H1 (cell line): ENCODE measurements at regions not wholly inside any gene's neighbourhood (a gene's known extent, or its start where the extent isn't known, plus 50 kb on each side); places are given as distances from the start of the nearest gene placed in this dataset.

Experiments used
- CTCF ChIA-PET: fragments of 300-600 bp; sonication (Branson Sonifier 250); formaldehyde crosslinking; loops from one replicate; lab custom pipeline; 2021; ENCODE audit not compliant: partially characterized antibody; lab: Charles Lee
- POLR2A ChIA-PET: fragments of 300-600 bp; sonication (Branson Sonifier 250); formaldehyde crosslinking; loops from one replicate; lab custom pipeline; 2021; ENCODE audit warnings: inconsistent platforms; ENCODE audit not compliant: partially characterized antibody; lab: Charles Lee
- DNase-seq, 2 experiments: peaks; one replicate each; pipeline versions ENCODE4 v3.0.0 to v3.0.0-alpha.2; 2010 to 2022; ENCODE audit warnings: low spot score in 2 of 2, low read depth in 1 of 2, mixed read lengths in 1 of 2
- FAIRE-seq: peaks from 2 replicates; lab custom pipeline; 2011; peaks lifted over from hg19 to GRCh38; lab: Jason Lieb, UNC
- H2AFZ ChIP-seq: 2 replicates; pipeline ENCODE4 v1.8.1; 2012; ENCODE audit warnings: low read length, inconsistent platforms
- H2AK5ac ChIP-seq: 2 replicates; pipeline ENCODE4 v1.6.1; 2013; ENCODE audit warnings: low read depth, low read length
- H2BK120ac ChIP-seq: replicated peaks from 2 replicates; pipeline ENCODE3; 2013; ENCODE audit warnings: low read depth, low read length, inconsistent platforms
- H2BK12ac ChIP-seq: 2 replicates; pipeline ENCODE4 v1.6.1; 2013; ENCODE audit warnings: low read depth, low read length
- H2BK15ac ChIP-seq: 2 replicates; pipeline ENCODE4 v1.6.1; 2013; ENCODE audit warnings: low read length
- H2BK20ac ChIP-seq: 2 replicates; pipeline ENCODE4 v1.6.1; 2013; ENCODE audit warnings: low read length
- H2BK5ac ChIP-seq: 2 replicates; pipeline ENCODE4 v1.6.1; 2013; ENCODE audit warnings: low read depth, low read length
- H3K14ac ChIP-seq: 2 replicates; pipeline ENCODE4 v1.6.1; 2013; ENCODE audit warnings: inconsistent platforms; ENCODE audit not compliant: insufficient read length
- H3K18ac ChIP-seq: 2 replicates; pipeline ENCODE4 v1.6.1; 2013; ENCODE audit warnings: low read length; ENCODE audit errors: extremely low read depth
- H3K23ac ChIP-seq: 2 replicates; pipeline ENCODE4 v1.6.1; 2013; ENCODE audit warnings: inconsistent platforms; ENCODE audit not compliant: insufficient read length
- H3K23me2 ChIP-seq: 2 replicates; pipeline ENCODE4 v1.6.1; 2013; ENCODE audit warnings: low read depth, low read length
- H3K27ac ChIP-seq: 2 replicates; pipeline ENCODE4 v1.6.1; 2011; ENCODE audit warnings: low read depth, low read length, inconsistent platforms
- H3K27me3 ChIP-seq, 4 experiments: replicated peaks in 1 of 4; 1 replicate in 1 of 4; 2 replicates in 3 of 4; pipeline versions ENCODE4 v1.6.1 to v1.8.1; 2011 to 2013; ENCODE audit warnings: low read length in 3 of 4, mild to moderate bottlenecking in 3 of 4, inconsistent platforms in 2 of 4, mixed read lengths in 2 of 4, moderate library complexity in 1 of 4; ENCODE audit not compliant: control insufficient read depth in 3 of 4, insufficient read depth in 3 of 4; ENCODE audit errors: extremely low read depth in 1 of 4
- H3K36me3 ChIP-seq, 4 experiments: 2 replicates each; pipeline versions ENCODE4 v1.6.1 to v1.8.1; 2011 to 2013; ENCODE audit warnings: mild to moderate bottlenecking in 4 of 4, low read length in 3 of 4, moderate library complexity in 2 of 4, control low read depth in 1 of 4, inconsistent platforms in 1 of 4; ENCODE audit not compliant: insufficient read depth in 4 of 4, control insufficient read depth in 2 of 4
- H3K4ac ChIP-seq: replicated peaks from 2 replicates; pipeline ENCODE3; 2013; ENCODE audit warnings: low read length, low read depth, mixed read lengths, inconsistent platforms; ENCODE audit not compliant: insufficient read length
- H3K4me1 ChIP-seq, 4 experiments: replicated peaks in 1 of 4; 1 replicate in 1 of 4; 2 replicates in 3 of 4; pipeline versions ENCODE4 v1.6.1 to v1.8.1; 2011 to 2013; ENCODE audit warnings: low read length in 3 of 4, inconsistent platforms in 2 of 4, mixed read lengths in 1 of 4; ENCODE audit not compliant: insufficient read depth in 4 of 4, control insufficient read depth in 3 of 4
- H3K4me2 ChIP-seq, 2 experiments: 2 replicates each; pipeline versions ENCODE4 v1.6.1 to v1.8.1; 2011 to 2013; ENCODE audit warnings: low read depth in 2 of 2, low read length in 2 of 2, control low read depth in 1 of 2, inconsistent platforms in 1 of 2, mild to moderate bottlenecking in 1 of 2; ENCODE audit not compliant: insufficient read depth in 1 of 2
- H3K4me3 ChIP-seq, 4 experiments: fragments of 200-600, 300-600 bp in 1 of 4; sonication (generic), shearing (Covaris generic), sonication (Bioruptor Twin) in 1 of 4; 2 replicates each; pipeline versions ENCODE4 v1.5.1 to v1.8.1; 2011 to 2016; ENCODE audit warnings: low read length in 4 of 4, low read depth in 3 of 4, control low read depth in 2 of 4, inconsistent platforms in 2 of 4, mild to moderate bottlenecking in 2 of 4, mixed read lengths in 1 of 4, moderate library complexity in 1 of 4; ENCODE audit not compliant: insufficient read depth in 2 of 4; ENCODE audit errors: extremely low read depth in 1 of 4
- H3K56ac ChIP-seq: replicated peaks from 2 replicates; pipeline ENCODE3; 2013; ENCODE audit warnings: low read depth, mild to moderate bottlenecking, mixed read lengths, low read length, inconsistent platforms; ENCODE audit not compliant: insufficient read length
- H3K79me1 ChIP-seq: 2 replicates; pipeline ENCODE4 v1.6.1; 2013; ENCODE audit warnings: low read depth, low read length, control low read depth
- H3K79me2 ChIP-seq, 2 experiments: 2 replicates each; pipeline versions ENCODE4 v1.6.1 to v1.8.1; 2012 to 2013; ENCODE audit warnings: low read length in 2 of 2, mild to moderate bottlenecking in 2 of 2, inconsistent platforms in 1 of 2; ENCODE audit not compliant: insufficient read depth in 2 of 2, control insufficient read depth in 1 of 2
- H3K9ac ChIP-seq, 4 experiments: replicated peaks in 1 of 4; 1 replicate in 1 of 4; 2 replicates in 3 of 4; pipeline versions ENCODE4 v1.6.1 to v1.8.1; 2011 to 2013; ENCODE audit warnings: low read depth in 3 of 4, low read length in 3 of 4, control low read depth in 2 of 4, mild to moderate bottlenecking in 2 of 4, moderate library complexity in 2 of 4, inconsistent platforms in 1 of 4; ENCODE audit errors: extremely low read depth in 1 of 4
- H3K9me3 ChIP-seq, 2 experiments: 2 replicates each; pipeline versions ENCODE4 v1.6.1 to v1.8.1; 2012 to 2013; ENCODE audit warnings: mild to moderate bottlenecking in 2 of 2, moderate library complexity in 2 of 2, control low read depth in 1 of 2, inconsistent platforms in 1 of 2, low read depth in 1 of 2, low read length in 1 of 2, mixed read lengths in 1 of 2; ENCODE audit not compliant: insufficient read depth in 2 of 2
- H4K20me1 ChIP-seq, 2 experiments: replicated peaks in 1 of 2; 2 replicates each; pipeline versions ENCODE3 to v1.8.1; 2011 to 2013; ENCODE audit warnings: inconsistent platforms in 2 of 2, low read length in 2 of 2, mild to moderate bottlenecking in 1 of 2; ENCODE audit not compliant: insufficient read depth in 2 of 2, control insufficient read depth in 1 of 2
- H4K5ac ChIP-seq: 2 replicates; pipeline ENCODE4 v1.6.1; 2013; ENCODE audit warnings: low read length, low read depth, mixed read lengths, inconsistent platforms; ENCODE audit not compliant: insufficient read length
- H4K8ac ChIP-seq: 2 replicates; pipeline ENCODE4 v1.8.0; 2013; ENCODE audit warnings: mild to moderate bottlenecking, moderate library complexity, low read length, inconsistent platforms; ENCODE audit not compliant: insufficient read depth; ENCODE audit errors: extremely low read depth
- H4K91ac ChIP-seq: replicated peaks from 2 replicates; pipeline ENCODE3; 2013; ENCODE audit warnings: low read length, mixed read lengths, inconsistent platforms; ENCODE audit not compliant: insufficient read length
- CTBP2 ChIP-seq: IDR thresholded peaks from 2 replicates; pipeline ENCODE4 v1.7.0; 2011; ENCODE audit warnings: borderline replicate concordance, mild to moderate bottlenecking, moderate library complexity, mixed read lengths, low read length; ENCODE audit not compliant: insufficient read depth, insufficient read length
- EZH2 ChIP-seq: fragments of 200-600 bp; sonication (generic); IDR thresholded peaks from 2 replicates; pipeline ENCODE4 v1.7.1; 2012; ENCODE audit warnings: low read depth, mild to moderate bottlenecking, moderate library complexity, low read length, inconsistent platforms; ENCODE audit not compliant: severe bottlenecking
- GABPA ChIP-seq: IDR thresholded peaks from 2 replicates; pipeline ENCODE4 v1.6.1; 2011; ENCODE audit warnings: mild to moderate bottlenecking, low read length, moderate library complexity, borderline replicate concordance; ENCODE audit not compliant: insufficient read depth
- JUND ChIP-seq: IDR thresholded peaks from 2 replicates; pipeline ENCODE4 v1.6.1; 2011; ENCODE audit warnings: mild to moderate bottlenecking, improper control_type of control experiment, low read length
- PHF8 ChIP-seq: fragments of 200-600 bp; sonication (generic); conservative IDR thresholded peaks from 2 replicates; pipeline ENCODE4 v1.7.1; 2012; ENCODE audit warnings: low read depth, mild to moderate bottlenecking, inconsistent platforms, low read length, moderate library complexity
- SIX5 ChIP-seq: IDR thresholded peaks from 2 replicates; pipeline ENCODE4 v1.6.1; 2011; ENCODE audit warnings: mild to moderate bottlenecking, low read depth, low read length
- SP2 ChIP-seq: IDR thresholded peaks from 2 replicates; pipeline ENCODE4 v1.6.1; 2012; ENCODE audit warnings: mild to moderate bottlenecking, low read length, inconsistent platforms
- TAF1 ChIP-seq: IDR thresholded peaks from 2 replicates; pipeline ENCODE4 v1.6.1; 2011; ENCODE audit warnings: mild to moderate bottlenecking, low read depth, low read length
- TAF7 ChIP-seq: optimal IDR thresholded peaks from 2 replicates; pipeline ENCODE3; 2011; ENCODE audit warnings: low read depth, mild to moderate bottlenecking, inconsistent platforms, low read length, moderate library complexity, borderline replicate concordance
- TCF12 ChIP-seq: IDR thresholded peaks from 2 replicates; pipeline ENCODE4 v1.6.1; 2011; ENCODE audit warnings: low read depth, mild to moderate bottlenecking, low read length

DNA sequence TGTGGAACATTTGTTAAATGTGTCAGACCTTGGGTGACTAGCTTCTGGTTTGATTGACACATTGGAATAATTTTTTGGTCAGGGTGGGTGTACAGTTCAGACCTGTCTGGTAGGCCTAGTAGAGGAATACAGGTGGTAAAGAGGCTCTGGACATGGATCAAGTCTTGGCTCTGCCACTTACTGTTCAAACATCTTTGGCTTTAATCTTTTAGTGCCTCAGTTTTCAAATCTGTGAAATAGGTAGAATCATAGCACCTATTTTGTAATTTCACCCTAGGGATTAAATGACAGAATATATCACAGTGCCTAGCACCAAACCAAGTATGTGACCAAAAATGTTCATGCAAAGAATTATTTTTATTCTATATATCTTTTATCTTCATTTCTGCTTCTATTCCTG, 340.4 kb downstream of the RPS6KC1 start:
- POLR2A ChIA-PET: no interaction called here
- CTCF ChIA-PET: no interaction called here
- FAIRE-seq: no peak
- TF ChIP-seq EZH2 (no peak), CTBP2 (no peak), TAF1 (no peak), JUND (no peak), GABPA (no peak), PHF8 (no peak), SP2 (no peak), TCF12 (no peak), TAF7 (no peak), SIX5 (no peak)

More for the DNA sequence above, 340.4 kb downstream of the RPS6KC1 start:
- H3K9me3 ChIP-seq: no peaks in the 10 kb centered on the region
- H3K23me2 ChIP-seq: no peaks in the 10 kb centered on the region
- H3K9ac ChIP-seq: no peak overlapping the region
- H2BK12ac ChIP-seq: no peak overlapping the region
- H3K4me1 ChIP-seq: peaks cover 0 to 5% (median 2%) of the 10 kb centered on the region in 4 experiments; a peak in 2 of 7 replicates
- H2BK15ac ChIP-seq: no peak overlapping the region
- no peaks in the 10 kb centered on the region for H3K79me2 ChIP-seq
- no peak overlapping the region for H4K91ac ChIP-seq
- no peak overlapping the region for H2BK120ac ChIP-seq
- H3K18ac ChIP-seq: no peak overlapping the region
- no peak overlapping the region for H3K27ac ChIP-seq
- H3K14ac ChIP-seq: no peak overlapping the region
- H3K56ac ChIP-seq: no peak overlapping the region
- no peak overlapping the region for H3K4me3 ChIP-seq
- H3K79me1 ChIP-seq: no peaks in the 10 kb centered on the region
- no peak overlapping the region for H4K8ac ChIP-seq
- H2AFZ ChIP-seq: no peak overlapping the region
- no peak overlapping the region for H3K4ac ChIP-seq
- H2BK5ac ChIP-seq: no peak overlapping the region
- no peaks in the 10 kb centered on the region for H3K27me3 ChIP-seq
- no peak overlapping the region for H3K23ac ChIP-seq
- no peak overlapping the region for H3K4me2 ChIP-seq
- no peak overlapping the region for H2AK5ac ChIP-seq
- H2BK20ac ChIP-seq: no peak overlapping the region
- H4K20me1 ChIP-seq: no peaks in the 10 kb centered on the region
- no peak for DNase-seq
- H3K36me3 ChIP-seq: no peaks in the 10 kb centered on the region
- no peak overlapping the region for H4K5ac ChIP-seq
